AG04449 (cell line): ENCODE measurements at regions not wholly inside any gene's neighbourhood (a gene's known extent, or its start where the extent isn't known, plus 50 kb on each side); places are given as distances from the start of the nearest gene placed in this dataset.

Source experiments
- CTCF ChIA-PET: fragments of 350-600 bp; formaldehyde crosslinking; extraction: SDS; loops from one replicate; lab custom pipeline; 2021; ENCODE audit warnings: antibody characterized with exemption; lab: Yijun Ruan, JAX
- POLR2A ChIA-PET: fragments of 400-600, 350-600 bp; formaldehyde crosslinking; extraction: SDS; loops from one replicate; lab custom pipeline; 2020; ENCODE audit warnings: antibody characterized with exemption, inconsistent platforms; lab: Yijun Ruan, JAX
- DNase-seq: peaks from one replicate; pipeline ENCODE4 v3.0.0-alpha.2; 2010; ENCODE audit warnings: low read depth, low spot score
- H3K4me3 ChIP-seq: 2 replicates; pipeline ENCODE4 v1.5.1; 2011; ENCODE audit warnings: low read depth, mild to moderate bottlenecking, control low read depth, low read length
- CTCF ChIP-seq: IDR thresholded peaks from one replicate; pipeline ENCODE4 v1.5.1; 2011; ENCODE audit warnings: mild to moderate bottlenecking, moderate library complexity, low read length, control low read depth, inconsistent platforms; ENCODE audit not compliant: insufficient read depth; ENCODE audit errors: missing control alignments

GRCh38 chr14:26820138-26820537, 222.3 kb upstream of the NOVA1 start:
- TF ChIP-seq CTCF, result no peak
- POLR2A ChIA-PET, result no interaction called here
- H3K4me3 ChIP-seq, result no peak overlapping the region
- CTCF ChIA-PET, result no interaction called here
- DNase-seq, result no peak

DNA sequence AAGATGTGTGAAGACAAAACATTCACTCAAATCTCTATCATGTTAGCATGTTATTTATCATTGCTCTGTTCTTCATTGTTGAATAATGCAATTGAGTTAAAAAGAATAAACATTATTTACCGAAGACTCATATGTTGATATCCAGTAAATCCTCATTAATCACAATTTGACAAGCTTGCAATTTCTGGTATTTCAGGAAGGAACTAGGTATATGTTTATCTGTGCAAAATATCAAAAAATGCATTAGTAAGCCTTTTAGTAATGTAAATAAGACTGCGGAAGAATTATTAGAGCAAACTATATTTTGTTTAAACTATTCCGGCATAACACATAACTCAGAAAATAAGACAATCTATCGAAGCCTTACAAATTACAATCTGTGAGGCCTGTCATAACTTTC, 222.7 kb upstream of the NOVA1 start:
- ChIA-PET CTCF (no interaction called here), POLR2A (no interaction called here)
- no peak for TF ChIP-seq CTCF
- no peak overlapping the region for H3K4me3 ChIP-seq
- no peak for DNase-seq

- CTCF ChIA-PET, result no interaction called here
- DNase-seq, result no peak
- no peak for TF ChIP-seq CTCF
- H3K4me3 ChIP-seq, result no peak overlapping the region
- POLR2A ChIA-PET, result no interaction called here
These were observed 230.9 kb upstream of the NOVA1 start for GRCh38 chr14:26828741-26829140.

DNA sequence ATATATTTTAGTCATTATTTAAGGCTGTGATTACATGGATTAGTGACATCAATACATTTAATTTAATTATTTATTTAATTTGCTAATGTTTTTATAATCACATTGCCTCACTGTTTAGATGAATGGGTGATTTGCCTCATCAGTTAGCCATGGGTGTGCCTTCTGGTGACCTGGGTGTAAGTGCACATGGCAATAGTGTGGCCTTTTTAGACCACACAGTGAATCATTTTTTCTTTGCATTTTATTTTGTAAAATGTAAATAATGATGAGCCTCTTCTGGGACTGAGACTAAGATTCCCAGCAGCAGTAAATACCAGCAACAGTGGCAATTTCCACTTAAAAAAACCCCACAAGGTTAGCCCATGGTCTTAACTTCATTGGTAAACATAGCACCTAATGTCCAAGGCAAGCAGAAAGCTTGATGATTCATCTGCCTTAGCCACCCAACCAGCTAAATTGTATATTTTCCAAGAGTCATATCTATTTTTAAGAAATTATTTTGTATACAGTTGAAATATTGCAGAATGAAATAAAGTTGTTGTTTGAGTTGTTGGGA, 235.9 kb upstream of the NOVA1 start:
- H3K4me3 ChIP-seq, result no peak overlapping the region
- no peak for DNase-seq
- ChIA-PET POLR2A (no interaction called here), CTCF (no interaction called here)
- TF ChIP-seq CTCF, result no peak

- ChIA-PET CTCF (no interaction called here), POLR2A (no interaction called here)
These were observed 238.2 kb upstream of the NOVA1 start for GRCh38 chr14:26835979-26836570.

GRCh38 chr14:26839481-26839880, 241.6 kb upstream of the NOVA1 start:
- POLR2A ChIA-PET, result no interaction called here
- DNase-seq, result no peak
- no peak overlapping the region for H3K4me3 ChIP-seq
- no peak for TF ChIP-seq CTCF
- CTCF ChIA-PET, result no interaction called here

More at GRCh38 chr14:26835979-26836570, 238.2 kb upstream of the NOVA1 start:
- DNase-seq, result no peak
- no peak for TF ChIP-seq CTCF
- no peak overlapping the region for H3K4me3 ChIP-seq
